ENCODE measurements at regions not wholly inside any gene's neighbourhood (a gene's known extent, or its start where the extent isn't known, plus 50 kb on each side); places are given as distances from the start of the nearest gene placed in this dataset.

DNA sequence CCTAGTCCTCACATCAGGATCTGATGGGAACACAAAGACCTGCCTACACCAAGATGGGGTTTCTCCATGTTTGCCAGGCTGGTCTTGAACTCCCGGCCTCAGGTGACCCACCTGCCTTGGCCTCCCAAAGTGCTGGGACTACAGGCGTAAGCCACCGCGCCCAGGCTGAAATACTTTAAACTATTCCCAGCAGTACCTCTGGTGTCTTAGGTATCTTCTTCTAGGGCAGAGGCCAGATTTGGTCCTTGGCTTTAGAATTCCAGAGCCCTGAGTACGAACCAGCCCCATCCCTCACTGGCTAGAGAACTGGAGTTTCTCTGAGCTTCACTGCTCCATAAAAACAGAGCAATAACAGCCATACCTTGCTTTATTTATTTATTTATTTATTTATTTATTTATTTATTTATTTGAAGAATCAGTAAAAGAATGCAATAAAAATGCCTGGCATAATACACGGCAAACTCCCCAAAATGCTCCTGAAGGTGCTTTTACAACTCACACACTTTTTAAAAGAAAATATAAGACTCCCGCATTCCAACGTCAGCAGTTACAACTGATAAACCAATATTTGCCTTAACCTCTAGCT, 312.1 kb downstream of the TFAP2C start:
- Histone ChIP-seq H3K27me3 (ENCODE audit: control insufficient read depth, insufficient read depth, low read length) (no peaks in the 10 kb centered on the region), H3K9me3 (ENCODE audit: control insufficient read depth, insufficient read depth, low read depth, low read length) (no peaks in the 10 kb centered on the region), H3K36me3 (ENCODE audit: control insufficient read depth, insufficient read depth, low read length) (no peaks in the 10 kb centered on the region)

GRCh38 chr20:56943946-56944945, 315.1 kb downstream of the TFAP2C start:
- H3K27ac ChIP-seq (ENCODE audit: low read depth, low read length), result no peak overlapping the region
- no peaks in the 10 kb centered on the region for H3K9me3 ChIP-seq (ENCODE audit: control insufficient read depth, insufficient read depth, low read depth, low read length)
- H3K4me3 ChIP-seq (ENCODE audit: low read depth, low read length), result no peak overlapping the region
- H3K4me1 ChIP-seq (ENCODE audit: control insufficient read depth, insufficient read depth, low read length), result 0 out of 2 replicates have a peak, but pooled peaks cover 3% of the 10 kb centered on the region
- no peak overlapping the region for H3K9ac ChIP-seq (ENCODE audit: low read length)
- no peaks in the 10 kb centered on the region for H3K36me3 ChIP-seq (ENCODE audit: control insufficient read depth, insufficient read depth, low read length)
- H3K27me3 ChIP-seq (ENCODE audit: control insufficient read depth, insufficient read depth, low read length), result no peaks in the 10 kb centered on the region; the same call in 1 of the 2 replicates

More for the DNA sequence above, 312.1 kb downstream of the TFAP2C start:
- Histone ChIP-seq H3K4me3 (ENCODE audit: low read depth, low read length) (no peak overlapping the region), H3K27ac (ENCODE audit: low read depth, low read length) (no peak overlapping the region), H3K4me1 (ENCODE audit: control insufficient read depth, insufficient read depth, low read length) (0 out of 2 replicates have a peak, but pooled peaks cover 3% of the 10 kb centered on the region), H3K9ac (ENCODE audit: low read length) (no peak overlapping the region)

DNA sequence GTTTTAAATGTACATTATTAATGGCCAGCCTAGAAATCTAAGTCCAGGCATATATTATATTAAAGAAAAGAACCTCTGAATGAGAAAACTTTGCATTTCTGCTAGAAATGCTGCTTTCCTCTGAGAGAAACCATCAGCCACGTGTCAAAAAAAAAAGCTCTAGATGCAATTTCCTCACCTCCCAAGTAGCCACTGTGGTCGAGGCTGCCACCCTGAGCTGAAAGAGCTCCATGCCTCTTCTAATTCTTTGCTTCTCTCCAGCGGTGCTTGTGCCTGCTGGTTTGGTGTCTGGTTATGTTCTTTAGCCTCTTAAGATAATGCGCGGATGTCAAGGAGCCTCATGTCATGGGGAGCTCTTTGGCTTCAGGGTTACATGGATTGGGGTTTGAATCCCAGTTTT, 316.0 kb downstream of the TFAP2C start:
- H3K27ac ChIP-seq (ENCODE audit: low read depth, low read length), result no peak overlapping the region
- H3K27me3 ChIP-seq (ENCODE audit: control insufficient read depth, insufficient read depth, low read length), result no peaks in the 10 kb centered on the region; the same call in 1 of the 2 replicates
- no peaks in the 10 kb centered on the region for H3K36me3 ChIP-seq (ENCODE audit: control insufficient read depth, insufficient read depth, low read length)
- H3K4me3 ChIP-seq (ENCODE audit: low read depth, low read length), result no peak overlapping the region
- H3K9me3 ChIP-seq (ENCODE audit: control insufficient read depth, insufficient read depth, low read depth, low read length), result no peaks in the 10 kb centered on the region
- H3K4me1 ChIP-seq (ENCODE audit: control insufficient read depth, insufficient read depth, low read length), result 0 out of 2 replicates have a peak, but pooled peaks cover 3% of the 10 kb centered on the region
- H3K9ac ChIP-seq (ENCODE audit: low read length), result no peak overlapping the region

DNA sequence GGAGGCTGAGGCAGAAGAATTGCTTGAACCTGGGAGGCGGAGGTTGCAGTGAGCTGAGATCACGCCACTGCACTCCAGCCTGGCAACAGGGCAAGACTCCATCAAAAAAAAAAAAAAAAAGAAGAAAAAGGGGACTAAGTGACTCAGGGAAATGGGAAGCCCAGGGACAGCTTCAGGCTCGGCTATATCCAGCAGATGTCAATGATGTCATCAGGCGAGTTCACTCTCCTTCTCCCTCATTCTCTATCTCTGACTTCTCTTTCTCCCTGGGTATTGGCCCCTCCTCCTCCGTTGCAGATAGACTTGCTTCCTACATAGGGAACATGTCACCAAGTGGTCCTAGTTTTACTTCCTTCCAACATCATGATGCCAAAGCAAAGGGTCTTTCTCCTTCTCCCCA, 316.8 kb downstream of the TFAP2C start:
- 0 out of 2 replicates have a peak, but pooled peaks cover 3% of the 10 kb centered on the region for H3K4me1 ChIP-seq (ENCODE audit: control insufficient read depth, insufficient read depth, low read length)
- H3K9ac ChIP-seq (ENCODE audit: low read length), result no peak overlapping the region
- no peaks in the 10 kb centered on the region for H3K9me3 ChIP-seq (ENCODE audit: control insufficient read depth, insufficient read depth, low read depth, low read length)
- H3K4me3 ChIP-seq (ENCODE audit: low read depth, low read length), result no peak overlapping the region
- H3K27me3 ChIP-seq (ENCODE audit: control insufficient read depth, insufficient read depth, low read length), result no peaks in the 10 kb centered on the region; the same call in 1 of the 2 replicates
- no peak overlapping the region for H3K27ac ChIP-seq (ENCODE audit: low read depth, low read length)
- H3K36me3 ChIP-seq (ENCODE audit: control insufficient read depth, insufficient read depth, low read length), result no peaks in the 10 kb centered on the region

GRCh38 chr20:56949318-56949717, 317.1 kb downstream of the BMP7 start:
- Histone ChIP-seq H3K36me3 (ENCODE audit: control insufficient read depth, insufficient read depth, low read length) (no peaks in the 10 kb centered on the region), H3K4me3 (ENCODE audit: low read depth, low read length) (no peak overlapping the region), H3K27me3 (ENCODE audit: control insufficient read depth, insufficient read depth, low read length) (no peaks in the 10 kb centered on the region; the same call in 1 of the 2 replicates), H3K27ac (ENCODE audit: low read depth, low read length) (no peak overlapping the region), H3K9ac (ENCODE audit: low read length) (no peak overlapping the region), H3K4me1 (ENCODE audit: control insufficient read depth, insufficient read depth, low read length) (no peaks in the 10 kb centered on the region; the same call in 1 of the 2 replicates), H3K9me3 (ENCODE audit: control insufficient read depth, insufficient read depth, low read depth, low read length) (no peaks in the 10 kb centered on the region)

DNA sequence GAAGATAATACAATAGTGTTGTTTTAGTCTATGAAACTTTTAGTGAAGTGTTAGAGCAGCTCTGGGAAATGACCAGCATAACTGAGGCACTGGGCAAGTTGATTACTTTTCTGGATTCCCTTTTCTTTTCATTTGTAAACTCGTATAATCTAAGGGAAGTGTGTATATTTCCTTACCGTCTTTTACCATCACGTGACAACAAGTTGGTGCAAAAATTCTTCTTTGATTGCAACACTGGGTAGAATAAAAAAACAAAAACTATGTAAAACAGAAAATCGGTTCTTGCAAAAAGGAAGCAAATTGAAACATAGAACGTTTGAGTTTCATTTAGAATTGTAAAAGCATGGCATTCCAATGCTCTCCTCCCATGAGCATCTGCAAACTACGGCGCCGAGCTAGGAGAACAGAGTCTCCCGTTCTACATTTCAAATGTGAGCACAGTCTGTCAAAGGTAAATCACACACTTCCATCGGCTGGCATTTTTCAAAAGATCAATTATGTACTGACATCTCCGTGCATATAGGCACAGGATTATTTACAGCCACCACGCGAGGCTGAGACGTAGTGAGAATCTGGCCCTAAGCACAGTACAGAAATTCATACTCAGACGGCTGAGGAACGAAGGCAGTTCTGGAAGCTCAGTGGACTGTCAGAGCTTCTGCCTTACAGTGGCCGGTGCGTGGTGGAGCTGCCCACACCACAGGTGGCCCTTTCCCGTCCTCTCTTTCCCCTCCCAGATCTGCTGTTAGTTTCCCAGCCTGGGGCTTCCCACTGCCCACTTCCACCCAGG, 314.0 kb downstream of the BMP7 start:
- H3K27me3 ChIP-seq (ENCODE audit: control insufficient read depth, insufficient read depth, low read length), result no peaks in the 10 kb centered on the region
- no peak overlapping the region for H3K9ac ChIP-seq (ENCODE audit: low read length)
- H3K4me3 ChIP-seq (ENCODE audit: low read depth, low read length), result no peak overlapping the region
- no peak overlapping the region for H3K27ac ChIP-seq (ENCODE audit: low read depth, low read length)
- peaks cover 17% of the 10 kb centered on the region for H3K4me1 ChIP-seq (ENCODE audit: control insufficient read depth, insufficient read depth, low read length)
- H3K9me3 ChIP-seq (ENCODE audit: control insufficient read depth, insufficient read depth, low read depth, low read length), result no peaks in the 10 kb centered on the region
- no peaks in the 10 kb centered on the region for H3K36me3 ChIP-seq (ENCODE audit: control insufficient read depth, insufficient read depth, low read length)

DNA sequence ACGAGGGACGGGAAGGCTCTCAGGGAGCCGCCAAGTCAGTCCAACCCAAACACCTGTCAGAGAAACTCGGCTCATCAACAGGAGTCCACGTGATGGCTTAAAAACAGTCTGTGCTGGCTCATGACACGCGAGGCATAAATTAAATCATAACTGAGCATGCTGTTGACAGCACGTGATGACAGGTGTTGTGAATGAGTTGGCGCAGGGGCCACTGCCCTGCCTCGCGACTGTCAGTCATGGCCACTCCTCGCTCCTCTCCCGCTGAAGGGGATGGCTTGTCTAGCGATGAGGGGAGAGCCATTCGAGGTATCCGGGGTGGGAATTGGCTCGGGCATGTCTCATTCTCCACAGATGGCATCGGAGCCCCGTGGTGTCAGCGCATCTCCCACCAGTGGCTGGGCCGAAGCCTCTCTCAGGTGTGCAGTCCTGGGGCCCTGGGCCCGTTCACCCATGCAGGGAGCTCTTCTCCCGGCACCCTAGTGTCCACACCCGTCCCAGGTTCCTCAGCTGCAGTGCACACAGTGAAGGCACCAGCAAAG, 313.3 kb downstream of the BMP7 start:
- Histone ChIP-seq H3K4me3 (ENCODE audit: low read depth, low read length) (no peak overlapping the region), H3K9ac (ENCODE audit: low read length) (no peak overlapping the region), H3K4me1 (ENCODE audit: control insufficient read depth, insufficient read depth, low read length) (peaks cover 24% of the 10 kb centered on the region), H3K27ac (ENCODE audit: low read depth, low read length) (no peak overlapping the region), H3K9me3 (ENCODE audit: control insufficient read depth, insufficient read depth, low read depth, low read length) (no peaks in the 10 kb centered on the region), H3K27me3 (ENCODE audit: control insufficient read depth, insufficient read depth, low read length) (no peaks in the 10 kb centered on the region), H3K36me3 (ENCODE audit: control insufficient read depth, insufficient read depth, low read length) (no peaks in the 10 kb centered on the region)

DNA sequence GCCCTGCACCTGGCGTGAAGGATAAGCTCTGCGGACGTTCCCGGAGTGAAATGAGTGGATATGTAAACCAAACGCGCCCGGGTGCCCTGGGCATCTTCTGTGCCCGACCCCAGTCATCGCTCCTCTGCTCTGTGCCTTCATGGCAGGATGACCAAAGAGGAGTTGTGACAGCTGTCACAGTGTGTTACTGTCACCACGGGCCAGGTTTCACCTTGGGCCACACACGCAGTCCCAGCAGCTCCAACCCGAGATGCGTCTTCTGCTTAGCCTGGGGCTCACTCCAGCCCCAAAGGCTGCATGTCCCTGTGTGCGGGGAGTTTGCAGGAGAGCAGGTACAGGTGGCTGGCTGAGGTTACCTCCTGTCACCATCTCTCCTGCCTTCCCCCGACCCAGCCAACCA, 311.6 kb downstream of the BMP7 start:
- H3K9me3 ChIP-seq (ENCODE audit: control insufficient read depth, insufficient read depth, low read depth, low read length), result no peaks in the 10 kb centered on the region
- peaks cover 30% of the 10 kb centered on the region for H3K4me1 ChIP-seq (ENCODE audit: control insufficient read depth, insufficient read depth, low read length)
- H3K36me3 ChIP-seq (ENCODE audit: control insufficient read depth, insufficient read depth, low read length), result no peaks in the 10 kb centered on the region
- H3K4me3 ChIP-seq (ENCODE audit: low read depth, low read length), result no peak overlapping the region
- H3K27ac ChIP-seq (ENCODE audit: low read depth, low read length), result no peak overlapping the region
- H3K9ac ChIP-seq (ENCODE audit: low read length), result no peak overlapping the region
- no peaks in the 10 kb centered on the region for H3K27me3 ChIP-seq (ENCODE audit: control insufficient read depth, insufficient read depth, low read length)

GRCh38 chr20:56955680-56956079, 310.8 kb downstream of the BMP7 start:
- Histone ChIP-seq H3K36me3 (ENCODE audit: control insufficient read depth, insufficient read depth, low read length) (no peaks in the 10 kb centered on the region), H3K27me3 (ENCODE audit: control insufficient read depth, insufficient read depth, low read length) (no peaks in the 10 kb centered on the region), H3K9ac (ENCODE audit: low read length) (no peak overlapping the region), H3K9me3 (ENCODE audit: control insufficient read depth, insufficient read depth, low read depth, low read length) (no peaks in the 10 kb centered on the region), H3K27ac (ENCODE audit: low read depth, low read length) (no peak overlapping the region), H3K4me1 (ENCODE audit: control insufficient read depth, insufficient read depth, low read length) (peaks cover 30% of the 10 kb centered on the region), H3K4me3 (ENCODE audit: low read depth, low read length) (no peak overlapping the region)

DNA sequence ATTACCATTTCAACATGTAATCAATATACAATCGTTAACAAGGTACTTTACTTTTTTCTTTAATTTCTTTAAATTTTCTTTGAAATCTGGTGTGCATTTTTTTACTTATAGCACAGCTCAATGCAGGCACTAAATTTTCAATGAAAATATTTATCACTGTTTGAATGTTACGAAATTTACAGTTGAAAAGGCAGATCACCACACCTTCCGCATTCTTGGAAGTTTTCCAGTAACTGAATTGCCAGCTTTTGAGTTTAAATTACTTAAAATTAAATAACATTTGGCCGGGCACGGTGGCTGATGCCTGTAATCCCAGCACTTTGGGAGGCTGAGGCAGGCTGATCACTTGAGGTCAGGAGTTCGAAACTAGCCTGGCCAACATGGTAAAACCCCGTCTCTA, 309.9 kb downstream of the BMP7 start:
- Histone ChIP-seq H3K27ac (ENCODE audit: low read depth, low read length) (no peak overlapping the region), H3K4me1 (ENCODE audit: control insufficient read depth, insufficient read depth, low read length) (peaks cover 30% of the 10 kb centered on the region), H3K9ac (ENCODE audit: low read length) (no peak overlapping the region), H3K4me3 (ENCODE audit: low read depth, low read length) (no peak overlapping the region), H3K36me3 (ENCODE audit: control insufficient read depth, insufficient read depth, low read length) (no peaks in the 10 kb centered on the region), H3K27me3 (ENCODE audit: control insufficient read depth, insufficient read depth, low read length) (no peaks in the 10 kb centered on the region), H3K9me3 (ENCODE audit: control insufficient read depth, insufficient read depth, low read depth, low read length) (no peaks in the 10 kb centered on the region)

All from HUES6 (cell line).